GM21381 (cell line): ENCODE measurements at regions not wholly inside any gene's neighbourhood (a gene's known extent, or its start where the extent isn't known, plus 50 kb on each side); places are given as distances from the start of the nearest gene placed in this dataset.

ENCODE experiments used
- ATAC-seq: cut with Tn5 transposase; IDR thresholded peaks from one replicate; pipeline ENCODE4 v1.9.1; 2021; ENCODE audit warnings: mild to moderate bottlenecking, moderate library complexity; ENCODE audit not compliant: unreplicated experiment

DNA sequence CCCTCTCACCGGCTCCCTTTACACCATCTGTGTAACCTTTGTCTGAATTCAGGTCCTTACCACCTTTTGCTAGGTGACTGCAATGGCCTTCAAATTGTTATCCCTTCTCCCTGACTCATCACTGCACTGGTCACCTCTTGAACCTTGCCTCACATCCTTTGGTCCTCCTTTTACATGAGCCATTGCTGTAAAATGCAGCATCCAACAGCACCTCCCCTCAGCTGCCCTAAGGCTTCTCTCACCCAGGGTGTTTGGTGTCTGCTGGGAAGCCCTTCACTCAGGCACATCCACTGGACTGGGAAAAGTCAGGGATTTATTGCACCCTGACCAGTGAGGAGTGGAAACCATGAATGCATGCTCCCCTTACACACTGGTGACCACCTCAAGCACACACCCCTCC is 192.5 kb upstream of the GATB start:
- ATAC-seq = no peak

DNA sequence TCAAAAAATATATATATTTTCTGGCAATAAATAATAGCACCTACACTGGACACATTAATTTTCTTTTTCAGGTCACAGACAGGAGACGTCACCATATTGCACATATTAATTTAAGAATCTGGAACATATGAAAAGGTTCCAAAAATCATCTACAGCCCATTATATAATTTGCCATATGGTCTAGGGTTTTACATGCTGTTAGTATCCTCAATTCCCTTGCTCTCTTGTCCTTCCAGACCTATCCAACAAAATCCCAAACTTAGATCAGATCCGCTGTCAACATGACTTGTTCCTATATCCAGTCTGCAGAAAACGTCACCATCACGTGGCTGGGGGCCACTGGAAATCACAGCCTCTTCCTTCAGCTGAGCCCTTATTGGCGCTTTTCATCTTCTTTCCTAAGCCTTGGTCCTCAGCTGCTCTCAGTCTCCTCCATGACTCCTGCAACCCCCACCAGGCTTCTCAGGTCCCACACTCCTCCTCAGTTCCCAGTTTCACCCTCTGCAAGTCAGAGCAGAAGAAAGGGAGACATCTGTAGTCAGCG is 192.0 kb upstream of the GATB start:
- ATAC-seq = no peak

DNA sequence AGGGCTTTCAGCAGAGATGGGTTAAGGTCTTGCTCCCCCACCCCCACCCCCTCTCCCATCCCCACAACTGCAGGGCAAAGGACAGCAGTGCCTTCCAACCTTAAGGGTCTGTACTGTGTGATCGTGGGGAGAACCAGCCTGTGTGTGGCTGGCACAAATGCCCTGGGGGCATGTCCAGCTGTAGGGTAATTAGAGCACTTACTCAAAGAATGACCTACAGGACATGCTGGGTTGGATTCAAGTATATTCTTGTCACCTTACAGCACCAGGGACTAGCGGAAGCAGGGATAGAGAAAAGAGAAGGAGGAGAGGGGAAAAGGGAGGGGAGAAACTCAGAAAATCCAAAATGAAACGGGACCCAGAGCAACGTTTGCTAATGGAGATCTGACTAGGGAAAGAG is 191.3 kb upstream of the GATB start:
- no peak for ATAC-seq

DNA sequence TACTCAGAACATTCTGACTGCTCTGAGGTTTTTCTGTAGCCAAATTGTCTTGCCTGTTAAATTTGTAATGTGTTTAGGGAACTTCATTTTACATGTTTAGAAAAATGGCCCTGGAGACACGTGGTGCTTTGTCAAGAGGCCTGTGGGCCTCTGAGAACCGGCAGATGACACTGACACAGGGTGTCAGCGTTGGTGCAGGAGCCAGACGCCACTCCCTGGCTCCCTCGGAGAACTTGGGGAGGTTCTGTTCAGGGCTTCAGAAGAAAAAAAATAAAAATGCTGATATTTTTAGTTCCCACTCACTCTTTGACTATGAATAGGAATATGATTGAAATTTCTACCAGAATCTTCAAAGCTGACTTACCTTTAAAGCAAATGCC is 190.9 kb upstream of the GATB start:
- ATAC-seq = no peak

DNA sequence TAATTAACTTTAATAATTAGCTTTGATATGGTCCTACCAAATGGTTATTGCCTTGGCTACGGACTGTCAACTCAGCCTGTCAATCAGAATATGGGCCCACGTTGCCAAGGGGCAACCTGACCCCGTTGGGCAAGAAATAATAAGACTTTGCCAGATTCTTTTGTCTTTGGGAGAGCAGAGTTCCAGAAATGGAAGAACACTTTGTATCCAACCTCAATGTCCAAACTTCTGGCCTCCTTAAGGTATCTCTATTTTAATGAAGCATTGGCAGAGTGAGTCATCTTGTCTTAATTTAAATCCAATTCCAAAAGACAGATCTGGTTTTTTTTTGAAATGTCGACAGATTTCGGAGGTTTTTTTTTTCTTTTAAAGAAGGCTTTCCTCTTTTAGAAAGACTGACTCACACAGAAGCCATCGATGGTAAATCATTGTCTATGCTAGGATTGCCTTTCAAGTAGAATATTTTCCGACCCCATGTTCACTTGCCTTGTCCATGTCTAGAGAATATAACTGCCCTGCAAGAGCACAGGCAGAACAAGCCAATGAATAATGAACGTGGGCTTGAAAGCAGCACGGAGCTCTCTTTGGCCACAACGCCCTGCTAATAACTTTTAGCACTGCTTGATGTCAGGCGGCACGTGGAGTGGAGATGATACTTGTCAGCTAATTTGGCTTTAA is 190.3 kb upstream of the GATB start:
- ATAC-seq = no peak

GRCh38 chr4:151948351-151949016 is 187.7 kb upstream of the GATB start:
- ATAC-seq = no peak

DNA sequence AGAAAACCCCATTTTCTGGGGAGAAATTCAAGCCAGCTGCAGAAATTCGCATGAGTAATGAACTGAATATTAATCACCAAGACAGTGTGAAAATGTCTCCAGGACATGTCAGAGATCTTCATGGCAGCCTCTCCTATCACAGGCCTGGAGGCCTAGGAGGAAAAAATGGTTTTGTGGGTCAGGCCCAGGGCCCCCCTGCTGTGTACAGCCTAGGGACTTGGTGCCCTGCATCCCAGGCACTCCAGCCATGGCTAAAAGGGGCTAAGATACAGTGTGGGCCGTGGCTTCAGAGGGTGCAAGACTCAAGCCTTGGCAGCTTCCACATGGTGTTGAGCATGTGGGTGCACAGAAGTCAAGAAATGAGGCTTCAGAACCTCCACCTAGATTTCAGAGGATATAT is 185.9 kb upstream of the GATB start:
- no peak for ATAC-seq

DNA sequence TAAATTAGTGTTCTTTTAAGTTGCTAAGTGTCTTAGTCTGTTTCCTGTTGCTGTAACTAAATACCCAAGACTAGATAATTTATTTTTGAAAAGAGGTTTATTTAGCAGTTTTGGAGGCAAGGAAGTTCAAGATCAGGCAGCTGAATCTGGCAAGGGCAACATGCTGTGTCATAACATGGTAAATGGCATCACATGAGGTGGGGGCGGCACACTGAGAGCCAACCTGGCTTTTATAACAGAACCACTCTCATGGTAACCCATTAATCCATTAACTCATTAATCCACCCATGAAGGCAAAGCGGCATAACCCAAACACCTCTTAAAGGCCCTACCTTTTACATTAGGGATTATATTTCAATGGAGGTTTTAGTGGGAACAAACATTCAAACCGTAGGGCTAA is 182.2 kb upstream of the GATB start:
- no peak for ATAC-seq

DNA sequence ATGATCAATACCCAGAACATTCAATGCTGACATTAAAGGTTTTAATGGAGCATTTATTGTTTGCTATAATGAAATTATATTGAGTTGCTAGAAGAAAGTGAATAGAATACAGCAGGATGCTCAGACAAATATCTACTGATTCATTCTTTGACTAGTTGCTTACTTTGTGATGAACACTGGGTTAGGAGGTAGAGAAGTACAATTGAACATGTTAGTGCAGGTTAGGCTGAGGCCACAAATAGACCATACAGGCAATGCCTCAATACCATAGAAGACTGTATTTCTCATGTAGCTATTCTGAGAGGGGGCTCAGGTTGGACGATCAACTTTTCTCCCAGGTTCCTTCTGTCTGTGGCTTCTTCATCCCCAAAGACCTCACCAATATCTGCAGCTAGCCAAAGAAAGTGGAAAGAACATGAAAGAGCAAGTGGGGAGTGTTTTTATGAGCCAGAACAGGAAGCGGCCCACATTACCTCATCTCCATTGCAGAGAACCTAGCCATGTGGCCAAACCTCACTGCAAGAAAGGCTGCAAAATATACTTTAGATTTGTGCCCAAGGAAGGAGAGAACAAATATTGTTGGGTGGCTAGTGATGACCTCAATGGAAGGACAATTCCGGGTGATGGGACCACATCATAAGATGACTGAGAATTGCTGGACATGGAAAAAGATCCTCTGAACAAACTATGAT is 180.3 kb upstream of the GATB start:
- ATAC-seq = no peak

GRCh38 chr4:151940291-151940690 is 179.5 kb upstream of the GATB start:
- ATAC-seq = no peak

- ATAC-seq = no peak
These were observed 178.9 kb upstream of the GATB start for GRCh38 chr4:151939670-151940069.

- no peak for ATAC-seq
These were observed 174.6 kb upstream of the GATB start for GRCh38 chr4:151935411-151935810.

DNA sequence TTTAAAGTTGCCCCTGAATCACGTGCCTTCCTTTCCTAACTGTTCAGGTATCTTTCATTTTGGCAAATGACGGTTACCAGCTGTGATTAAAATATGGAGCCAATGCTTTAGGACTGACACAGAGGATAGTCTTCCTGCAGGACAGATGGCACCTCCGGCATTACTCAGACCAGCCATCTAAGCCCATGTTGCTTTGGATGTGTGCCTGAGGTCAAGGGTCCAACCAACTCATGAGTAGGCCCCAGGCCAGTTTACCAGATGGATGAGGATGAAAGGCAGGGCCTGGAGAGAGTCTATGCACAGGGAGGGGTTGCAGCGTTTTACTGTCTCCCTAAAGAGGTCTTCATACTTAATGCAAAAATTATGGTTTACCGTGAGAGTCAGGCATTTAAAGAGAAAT is 174.0 kb upstream of the GATB start:
- no peak for ATAC-seq

DNA sequence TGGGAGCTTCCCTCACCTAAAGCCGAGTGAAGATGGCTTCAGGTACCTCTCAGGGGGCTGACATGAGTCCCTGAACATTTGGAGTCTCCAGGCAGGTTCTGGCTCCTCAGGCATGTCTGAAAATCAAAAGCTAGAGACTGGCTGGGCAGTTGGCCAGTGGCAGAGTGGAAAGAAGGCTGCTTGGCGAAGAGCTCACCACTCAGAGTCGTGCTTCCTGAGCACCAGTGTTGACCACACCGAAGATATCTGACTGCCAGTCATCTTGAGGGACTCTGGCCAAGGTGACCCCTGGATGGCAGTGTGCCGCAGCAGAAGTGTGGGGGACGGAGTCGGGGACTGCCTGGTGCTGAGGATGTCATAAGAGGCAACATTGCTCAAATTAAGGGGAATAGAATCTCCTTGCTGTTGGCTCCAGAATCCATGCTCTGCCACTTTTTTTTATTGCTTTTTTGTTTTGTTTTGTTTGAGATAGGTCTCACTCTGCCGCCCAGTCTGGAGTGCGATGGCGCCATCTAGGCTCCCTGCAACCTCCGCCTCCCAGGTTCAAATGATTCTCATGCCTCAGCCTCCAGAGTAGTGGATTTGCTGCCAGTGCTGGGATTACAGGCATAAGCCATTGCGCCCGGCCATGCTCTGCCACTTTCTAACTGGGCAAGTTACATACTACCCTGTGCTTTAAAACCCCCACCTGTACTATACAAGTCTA is 172.5 kb upstream of the GATB start:
- no peak for ATAC-seq

DNA sequence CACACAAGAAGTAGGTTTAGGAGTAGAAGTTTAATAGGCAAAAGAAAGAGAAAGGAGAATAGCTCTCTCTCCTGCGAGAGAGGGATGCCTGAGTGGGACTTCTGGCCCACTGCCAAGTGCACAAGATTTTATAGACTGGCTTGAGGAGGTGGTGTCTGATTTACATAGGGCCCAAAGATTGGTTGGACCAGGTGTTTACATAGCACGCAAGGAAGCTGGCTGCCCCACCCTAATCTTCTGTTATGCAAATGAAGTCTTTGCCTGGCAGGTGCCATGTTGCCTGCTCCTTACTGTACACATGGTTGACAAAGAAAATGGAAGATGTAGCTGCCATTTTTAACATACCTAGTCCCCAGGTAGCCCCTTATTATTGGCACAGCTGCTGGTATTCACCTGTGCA is 170.8 kb upstream of the GATB start:
- ATAC-seq = no peak

DNA sequence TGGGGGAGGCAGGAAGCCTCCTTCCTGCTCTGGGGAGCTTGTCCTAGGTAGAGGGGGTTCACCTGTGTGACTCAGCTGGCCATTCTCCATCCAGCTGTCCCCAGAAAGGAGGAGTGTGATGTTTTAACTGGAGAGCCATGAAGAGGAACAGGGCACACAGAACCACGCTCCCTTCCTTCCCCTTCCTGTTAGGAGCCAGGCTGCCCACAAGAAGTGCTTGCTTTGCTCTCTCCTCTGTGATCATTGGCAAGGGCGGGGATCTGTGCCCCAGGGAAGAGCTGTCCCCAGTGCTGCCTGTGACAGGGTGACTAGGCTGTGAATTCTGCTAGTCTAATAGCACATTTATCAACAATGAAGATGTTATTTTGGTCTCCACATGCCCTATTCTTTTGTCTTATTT is 169.6 kb upstream of the GATB start:
- no peak for ATAC-seq

GRCh38 chr4:151928112-151928511 is 167.3 kb upstream of the GATB start:
- ATAC-seq = no peak

GRCh38 chr4:151922811-151923210 is 162.0 kb upstream of the GATB start:
- ATAC-seq = no peak

- no peak for ATAC-seq
These were observed 161.5 kb upstream of the GATB start for GRCh38 chr4:151922306-151922705.

DNA sequence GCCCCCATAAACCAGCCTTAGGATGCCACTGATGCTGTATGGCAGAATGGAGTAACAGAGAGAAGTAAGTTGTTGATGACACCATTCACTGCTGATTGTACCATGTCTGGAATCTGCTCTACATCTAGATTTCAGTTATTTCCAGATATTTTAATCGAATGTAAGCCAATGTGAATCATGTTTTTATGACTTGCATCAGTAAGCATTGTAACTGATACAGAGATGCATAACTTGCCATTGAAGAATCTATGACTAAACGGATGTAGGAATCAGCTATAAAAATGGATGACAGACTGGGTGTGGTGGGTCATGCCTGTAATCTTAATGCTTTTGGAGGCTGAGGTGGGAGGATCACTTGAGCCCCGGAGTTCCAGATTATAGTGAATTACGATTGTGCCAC is 161.0 kb upstream of the GATB start:
- ATAC-seq = no peak

- ATAC-seq = no peak
These were observed 160.6 kb upstream of the GATB start for GRCh38 chr4:151921386-151921785.
